B cell (primary cell): ENCODE measurements at regions not wholly inside any gene's neighbourhood (a gene's known extent, or its start where the extent isn't known, plus 50 kb on each side); places are given as distances from the start of the nearest gene placed in this dataset.

Experiments used
- CTCF ChIP-seq: fragments of 200-600 bp; IDR thresholded peaks from one replicate; pipeline ENCODE4 v1.8.0; 2022; ENCODE audit warnings: antibody characterized with exemption, mild to moderate bottlenecking
- EZH2 ChIP-seq: IDR thresholded peaks from 2 replicates; pipeline ENCODE4 v1.6.1; 2012; ENCODE audit warnings: borderline replicate concordance, low read depth, mild to moderate bottlenecking, moderate library complexity, low read length; ENCODE audit not compliant: insufficient read depth, poor library complexity, severe bottlenecking

- no peak for TF ChIP-seq EZH2
- no peak for TF ChIP-seq CTCF
Observed at GRCh38 chr16:72415379-72415778, 243.4 kb upstream of the PMFBP1 start.
